ENCODE measurements at regions not wholly inside any gene's neighbourhood (a gene's known extent, or its start where the extent isn't known, plus 50 kb on each side); places are given as distances from the start of the nearest gene placed in this dataset.

DNA sequence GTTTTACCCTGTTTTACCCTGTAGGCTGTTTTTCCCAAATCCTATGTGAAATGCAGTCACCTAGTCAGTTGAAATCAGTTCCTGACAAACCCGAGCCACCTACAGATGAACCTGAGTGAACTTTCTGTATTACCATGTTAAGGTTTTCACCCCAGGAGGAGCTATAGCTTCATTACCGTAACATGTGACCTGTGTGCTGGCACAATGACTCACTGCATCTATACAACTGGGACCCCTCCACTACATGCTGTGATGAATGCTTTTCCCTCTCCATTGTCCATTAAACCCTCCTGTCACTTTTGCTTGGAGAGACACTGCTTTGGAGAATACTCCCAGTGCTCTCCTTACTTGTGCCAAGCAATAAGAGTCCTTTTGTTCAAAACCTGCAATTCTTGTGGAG lies 1974.8 kb downstream of the EFNA5 start:
- Histone ChIP-seq H3K9me3 (ENCODE audit: low read length) (no peaks in the 10 kb centered on the region), H3K27ac (ENCODE audit: low read depth, low read length) (no peak overlapping the region), H3K4me1 (ENCODE audit: insufficient read depth, low read length) (no peaks in the 10 kb centered on the region), H3K4me3 (ENCODE audit: low read length) (no peak overlapping the region), H3K27me3 (ENCODE audit: insufficient read depth, low read length, poor library complexity, severe bottlenecking) (no peaks in the 10 kb centered on the region), H3K36me3 (ENCODE audit: insufficient read depth, low read length) (no peaks in the 10 kb centered on the region)
- Mint-ChIP-seq H3K27me3 (no peaks in the 10 kb centered on the region), H3K27ac (no peak overlapping the region), H3K36me3 (no peaks in the 10 kb centered on the region), H3K9me3 (peaks cover 7 to 26% (median 13%) of the 10 kb centered on the region in 5 donors), H3K4me1 (no peaks in the 10 kb centered on the region), H3K4me3 (no peak overlapping the region)
- ChIA-PET POLR2A (no interaction called here), CTCF (no interaction called here)
- no peak for DNase-seq

DNA sequence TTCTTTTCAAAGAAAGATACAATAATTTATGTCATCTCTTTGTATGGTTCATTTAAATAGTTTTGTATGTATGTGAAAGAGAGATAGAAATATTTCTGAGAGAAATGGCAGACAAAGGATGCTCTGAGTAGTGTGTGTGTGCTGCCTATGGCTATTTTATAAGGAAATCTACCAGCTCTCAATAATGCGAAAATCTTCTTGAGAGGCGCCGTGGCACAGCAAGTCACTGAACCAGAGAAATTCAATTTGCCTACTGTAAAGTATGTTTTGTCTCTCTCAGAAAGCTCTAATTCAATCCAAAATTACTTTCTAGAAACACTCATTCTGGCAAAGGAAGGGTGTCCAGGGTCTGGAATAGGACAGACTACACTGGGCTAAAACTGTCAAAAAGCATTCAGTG lies 1981.1 kb downstream of the EFNA5 start:
- Histone ChIP-seq H3K27me3 (ENCODE audit: insufficient read depth, low read length, poor library complexity, severe bottlenecking) (no peaks in the 10 kb centered on the region), H3K27ac (ENCODE audit: low read depth, low read length) (no peak overlapping the region), H3K36me3 (ENCODE audit: insufficient read depth, low read length) (no peaks in the 10 kb centered on the region), H3K4me1 (ENCODE audit: insufficient read depth, low read length) (no peaks in the 10 kb centered on the region), H3K4me3 (ENCODE audit: low read length) (no peak overlapping the region), H3K9me3 (ENCODE audit: low read length) (no peaks in the 10 kb centered on the region)
- Mint-ChIP-seq H3K36me3 (no peaks in the 10 kb centered on the region), H3K9me3 (peaks cover 0 to 7% (median 3%) of the 10 kb centered on the region in 5 donors), H3K4me1 (no peaks in the 10 kb centered on the region), H3K4me3 (no peak overlapping the region), H3K27ac (no peak overlapping the region), H3K27me3 (no peaks in the 10 kb centered on the region)
- POLR2A ChIA-PET = no interaction called here
- CTCF ChIA-PET = no interaction called here
- DNase-seq = no peak

GRCh38 chr5:105688227-105688792 lies 1982.4 kb downstream of the EFNA5 start:
- Mint-ChIP-seq H3K4me3 (no peak overlapping the region), H3K9me3 (peaks cover 0 to 7% (median 3%) of the 10 kb centered on the region in 5 donors), H3K4me1 (no peaks in the 10 kb centered on the region), H3K27ac (no peak overlapping the region), H3K36me3 (no peaks in the 10 kb centered on the region), H3K27me3 (no peaks in the 10 kb centered on the region)
- no peak overlapping the region for H3K27ac ChIP-seq (ENCODE audit: low read depth, low read length)
- H3K36me3 ChIP-seq (ENCODE audit: insufficient read depth, low read length) = no peaks in the 10 kb centered on the region
- H3K4me1 ChIP-seq (ENCODE audit: insufficient read depth, low read length) = no peaks in the 10 kb centered on the region
- ChIA-PET CTCF (no interaction called here), POLR2A (no interaction called here)
- no peaks in the 10 kb centered on the region for H3K27me3 ChIP-seq (ENCODE audit: insufficient read depth, low read length, poor library complexity, severe bottlenecking)
- no peak for DNase-seq
- no peaks in the 10 kb centered on the region for H3K9me3 ChIP-seq (ENCODE audit: low read length)
- no peak overlapping the region for H3K4me3 ChIP-seq (ENCODE audit: low read length)

DNA sequence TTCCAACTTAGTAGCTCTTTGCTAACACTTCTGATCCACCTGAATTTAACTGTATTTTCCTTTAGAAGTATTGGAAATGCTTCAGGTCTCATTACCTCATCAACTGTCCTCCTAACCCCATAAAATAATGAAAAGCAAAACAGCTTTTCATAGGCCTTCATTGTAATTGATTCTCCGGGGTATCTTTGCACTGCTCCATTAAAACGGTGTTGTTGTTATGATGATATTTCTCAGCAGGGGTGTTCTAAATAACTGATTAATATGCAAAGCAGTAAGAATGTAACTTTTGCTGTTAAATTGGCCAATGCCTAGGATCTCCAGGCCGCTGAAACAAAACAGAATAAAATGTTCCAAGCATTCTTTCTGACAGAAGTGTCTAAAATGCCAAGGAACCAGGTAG lies 1983.2 kb downstream of the EFNA5 start:
- Mint-ChIP-seq H3K36me3 (no peaks in the 10 kb centered on the region), H3K27me3 (no peaks in the 10 kb centered on the region), H3K4me3 (no peak overlapping the region), H3K4me1 (no peaks in the 10 kb centered on the region), H3K9me3 (peaks cover 0 to 7% (median 3%) of the 10 kb centered on the region in 5 donors), H3K27ac (no peak overlapping the region)
- POLR2A ChIA-PET = interaction anchor here (0.7 kb wide), 1 partner anchor 95 kb away, joined by 3 read pairs; no protein-coding TSS in a partner anchor
- no peaks in the 10 kb centered on the region for H3K36me3 ChIP-seq (ENCODE audit: insufficient read depth, low read length)
- no peaks in the 10 kb centered on the region for H3K9me3 ChIP-seq (ENCODE audit: low read length)
- no peaks in the 10 kb centered on the region for H3K27me3 ChIP-seq (ENCODE audit: insufficient read depth, low read length, poor library complexity, severe bottlenecking)
- no peak for DNase-seq
- CTCF ChIA-PET = no interaction called here
- H3K27ac ChIP-seq (ENCODE audit: low read depth, low read length) = no peak overlapping the region
- H3K4me1 ChIP-seq (ENCODE audit: insufficient read depth, low read length) = no peaks in the 10 kb centered on the region
- no peak overlapping the region for H3K4me3 ChIP-seq (ENCODE audit: low read length)

DNA sequence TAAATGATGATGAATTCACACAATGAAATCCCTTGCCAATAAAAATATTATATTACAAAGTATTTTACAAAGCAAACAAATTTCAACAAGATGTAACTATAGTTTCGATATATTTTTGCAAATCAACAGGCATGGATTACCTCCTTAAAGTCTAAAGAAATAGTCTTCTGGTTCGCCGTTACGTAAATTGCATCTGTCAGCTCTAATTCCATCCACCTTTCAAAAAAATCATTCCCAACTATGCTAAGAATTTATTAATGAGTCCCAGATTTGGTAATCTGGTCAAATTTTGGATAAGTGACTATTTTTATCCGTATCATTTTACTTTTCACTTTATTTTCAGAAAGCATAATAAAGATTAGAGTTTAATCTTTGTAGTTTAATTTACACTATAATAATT lies 1984.9 kb downstream of the EFNA5 start:
- Histone ChIP-seq H3K36me3 (ENCODE audit: insufficient read depth, low read length) (no peaks in the 10 kb centered on the region), H3K27ac (ENCODE audit: low read depth, low read length) (no peak overlapping the region), H3K27me3 (ENCODE audit: insufficient read depth, low read length, poor library complexity, severe bottlenecking) (no peaks in the 10 kb centered on the region), H3K4me1 (ENCODE audit: insufficient read depth, low read length) (no peaks in the 10 kb centered on the region), H3K9me3 (ENCODE audit: low read length) (no peaks in the 10 kb centered on the region), H3K4me3 (ENCODE audit: low read length) (no peak overlapping the region)
- Mint-ChIP-seq H3K4me3 (no peak overlapping the region), H3K9me3 (peaks cover 0 to 12% (median 3%) of the 10 kb centered on the region in 5 donors), H3K27me3 (no peaks in the 10 kb centered on the region), H3K4me1 (no peaks in the 10 kb centered on the region), H3K36me3 (no peaks in the 10 kb centered on the region), H3K27ac (no peak overlapping the region)
- DNase-seq = no peak
- CTCF ChIA-PET = no interaction called here
- POLR2A ChIA-PET = no interaction called here

GRCh38 chr5:105684799-105685198 lies 1985.9 kb downstream of the EFNA5 start:
- Mint-ChIP-seq H3K27ac (no peak overlapping the region), H3K27me3 (no peaks in the 10 kb centered on the region), H3K4me1 (no peaks in the 10 kb centered on the region), H3K4me3 (no peak overlapping the region), H3K9me3 (peaks cover 0 to 12% (median 3%) of the 10 kb centered on the region in 5 donors), H3K36me3 (no peaks in the 10 kb centered on the region)
- Histone ChIP-seq H3K27ac (ENCODE audit: low read depth, low read length) (no peak overlapping the region), H3K36me3 (ENCODE audit: insufficient read depth, low read length) (no peaks in the 10 kb centered on the region), H3K4me1 (ENCODE audit: insufficient read depth, low read length) (no peaks in the 10 kb centered on the region), H3K4me3 (ENCODE audit: low read length) (no peak overlapping the region), H3K9me3 (ENCODE audit: low read length) (no peaks in the 10 kb centered on the region), H3K27me3 (ENCODE audit: insufficient read depth, low read length, poor library complexity, severe bottlenecking) (no peaks in the 10 kb centered on the region)
- CTCF ChIA-PET = no interaction called here
- DNase-seq = no peak
- POLR2A ChIA-PET = no interaction called here

- H3K27me3 ChIP-seq (ENCODE audit: insufficient read depth, low read length, poor library complexity, severe bottlenecking) = no peaks in the 10 kb centered on the region
- Mint-ChIP-seq H3K27me3 (no peaks in the 10 kb centered on the region), H3K9me3 (peaks cover 0 to 10% (median 5%) of the 10 kb centered on the region in 5 donors), H3K4me3 (no peak overlapping the region), H3K4me1 (no peaks in the 10 kb centered on the region), H3K27ac (no peak overlapping the region), H3K36me3 (no peaks in the 10 kb centered on the region)
- CTCF ChIA-PET = no interaction called here
- H3K36me3 ChIP-seq (ENCODE audit: insufficient read depth, low read length) = no peaks in the 10 kb centered on the region
- H3K4me1 ChIP-seq (ENCODE audit: insufficient read depth, low read length) = no peaks in the 10 kb centered on the region
- no peaks in the 10 kb centered on the region for H3K9me3 ChIP-seq (ENCODE audit: low read length)
- no peak overlapping the region for H3K4me3 ChIP-seq (ENCODE audit: low read length)
- no peak for DNase-seq
- POLR2A ChIA-PET = no interaction called here
- H3K27ac ChIP-seq (ENCODE audit: low read depth, low read length) = no peak overlapping the region
Measured at GRCh38 chr5:105680858-105681475, 1989.8 kb downstream of the EFNA5 start.

GRCh38 chr5:105677291-105677690 lies 1993.4 kb downstream of the EFNA5 start:
- Histone ChIP-seq H3K27ac (ENCODE audit: low read depth, low read length) (no peak overlapping the region), H3K27me3 (ENCODE audit: insufficient read depth, low read length, poor library complexity, severe bottlenecking) (no peaks in the 10 kb centered on the region), H3K36me3 (ENCODE audit: insufficient read depth, low read length) (no peaks in the 10 kb centered on the region), H3K9me3 (ENCODE audit: low read length) (no peaks in the 10 kb centered on the region), H3K4me1 (ENCODE audit: insufficient read depth, low read length) (no peaks in the 10 kb centered on the region), H3K4me3 (ENCODE audit: low read length) (no peak overlapping the region)
- H3K4me3 Mint-ChIP-seq = no peak overlapping the region
- no peak for DNase-seq
- no peaks in the 10 kb centered on the region for H3K27me3 Mint-ChIP-seq
- H3K4me1 Mint-ChIP-seq = no peaks in the 10 kb centered on the region
- ChIA-PET CTCF (no interaction called here), POLR2A (no interaction called here)
- peaks cover 0 to 17% (median 3%) of the 10 kb centered on the region in 5 donors for H3K9me3 Mint-ChIP-seq
- no peaks in the 10 kb centered on the region for H3K36me3 Mint-ChIP-seq
- no peak overlapping the region for H3K27ac Mint-ChIP-seq

Data from CD8-positive, alpha-beta memory T cell (primary cell).